Stomach (tissue), 4 donors: ENCODE measurements at regions not wholly inside any gene's neighbourhood (a gene's known extent, or its start where the extent isn't known, plus 50 kb on each side); places are given as distances from the start of the nearest gene placed in this dataset.

ENCODE experiments used
- CTCF ChIP-seq, 7 experiments: fragments of 450-650 bp in 4 of 7; fragments of 200-600 bp in 3 of 7; sonication (generic) in 3 of 7; IDR thresholded peaks; one replicate each; pipeline ENCODE4 v1.5.1; 2016 to 2019; ENCODE audit warnings: antibody characterized with exemption in 7 of 7, control low read depth in 2 of 7, mild to moderate bottlenecking in 1 of 7
- POLR2A ChIP-seq, 4 donors: fragments of 450-650 bp; IDR thresholded peaks; one replicate each; pipeline ENCODE4 v1.6.1; 2016; ENCODE audit warnings: antibody characterized with exemption in 4 of 4, control low read depth in 2 of 4, mild to moderate bottlenecking in 1 of 4, moderate library complexity in 1 of 4
- POLR2AphosphoS5 ChIP-seq, 3 donors: sonication (generic); formaldehyde crosslinking; IDR thresholded peaks; one replicate each; pipeline ENCODE4 v1.6.1; 2016; ENCODE audit warnings: antibody characterized with exemption in 3 of 3

GRCh38 chr11:10386861-10387205 lies 68.2 kb upstream of the AMPD3 start:
- peak in 1 of 3 donors; percentile 16 for TF ChIP-seq POLR2AphosphoS5 (IDR thresholded peaks at IDR 0.05)
- TF ChIP-seq CTCF (IDR thresholded peaks at IDR 0.05), result no peak
- no peak for TF ChIP-seq POLR2A (IDR thresholded peaks at IDR 0.05)
